Activated T-helper 1 cell treated with anti-CD3 and anti-CD28 coated beads, Interleukin-12 subunit alpha, Interleukin-12 subunit beta, Interleukin-2, Interleukin-4 antibody, amounts not matched to agents 30 ng/mL and 10 ng/mL and 1 ng/mL, durations not matched to agents 14 hours and 24 hours and 36 hours (primary cell): ENCODE measurements at regions not wholly inside any gene's neighbourhood (a gene's known extent, or its start where the extent isn't known, plus 50 kb on each side); places are given as distances from the start of the nearest gene placed in this dataset.
"Not testable (repeated sequence)": the region's sequence is repeated elsewhere in the genome, so short reads cannot be mapped to it uniquely, and the experiment has no call there.

ENCODE experiments used
- DNase-seq: peaks from one replicate; pipeline ENCODE4 v3.0.0; 2021; ENCODE audit warnings: low spot score
- H3K27ac Mint-ChIP-seq: one replicate; pipeline ENCODE4 v1.8.0; 2021; ENCODE audit warnings: mild to moderate bottlenecking, mixed read lengths
- H3K27me3 Mint-ChIP-seq: one replicate; pipeline ENCODE4 v1.8.0; 2022; ENCODE audit warnings: mild to moderate bottlenecking, moderate library complexity, mixed read lengths; ENCODE audit not compliant: insufficient read depth
- H3K36me3 Mint-ChIP-seq: one replicate; pipeline ENCODE4 v1.8.0; 2021; ENCODE audit warnings: low read depth, mixed read lengths
- H3K4me1 Mint-ChIP-seq: one replicate; pipeline ENCODE4 v1.8.0; 2021; ENCODE audit warnings: low read depth, mixed read lengths
- H3K4me3 Mint-ChIP-seq: one replicate; pipeline ENCODE4 v1.8.0; 2021; ENCODE audit warnings: mild to moderate bottlenecking, moderate library complexity, mixed read lengths
- H3K9me3 Mint-ChIP-seq: one replicate; pipeline ENCODE4 v1.8.0; 2021; ENCODE audit warnings: mixed read lengths
- intact Hi-C: fragments of 100-400 bp; cut with micrococcal nuclease; formaldehyde crosslinking; loops from one replicate; pipeline ENCODE4 v1.15.1; 2024

DNA sequence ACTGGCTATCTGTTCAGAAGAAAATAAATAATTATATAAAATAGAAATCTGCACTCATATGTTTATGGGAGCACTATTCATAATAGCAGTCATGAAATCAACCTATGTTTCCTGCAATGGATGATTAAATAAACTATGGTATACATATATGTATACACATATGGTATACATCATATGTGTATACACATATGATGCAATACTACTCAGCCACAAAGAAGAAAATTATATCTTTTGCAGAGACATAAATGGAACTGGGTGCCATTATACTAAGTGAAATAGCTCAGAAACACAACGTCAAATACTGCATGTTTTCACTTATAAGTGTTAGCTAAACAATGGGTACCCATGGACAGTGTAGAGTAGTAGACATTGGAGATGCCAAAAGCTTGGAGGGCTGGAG lies 381.2 kb upstream of the LRFN5 start:
- intact Hi-C loops = no loop called here
- DNase-seq = no peak
- Mint-ChIP-seq H3K9me3 (peaks cover 6% of the 10 kb centered on the region), H3K36me3 (no peaks in the 10 kb centered on the region), H3K27ac (no peak overlapping the region), H3K27me3 (no peaks in the 10 kb centered on the region), H3K4me3 (no peak overlapping the region), H3K4me1 (no peaks in the 10 kb centered on the region)

DNA sequence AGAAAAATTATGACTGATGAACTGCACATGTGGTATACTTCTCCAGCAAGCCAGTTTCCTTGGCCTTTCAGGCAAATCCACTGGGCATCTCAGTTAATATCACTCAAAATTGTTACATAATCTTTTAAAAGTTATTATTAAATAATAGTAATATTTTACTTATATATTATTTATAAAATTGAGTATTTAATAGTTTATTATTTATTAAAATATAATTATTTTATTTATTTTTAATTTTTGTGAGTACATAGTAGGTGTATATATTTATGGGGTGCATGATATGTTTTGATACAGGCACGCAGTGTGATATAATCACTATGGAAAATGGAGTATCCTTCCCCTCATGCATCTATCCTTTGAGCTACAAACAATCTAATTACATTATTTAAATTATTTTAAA lies 384.1 kb upstream of the LRFN5 start:
- DNase-seq = no peak
- Mint-ChIP-seq H3K36me3 (no peaks in the 10 kb centered on the region), H3K27ac (no peak overlapping the region), H3K4me1 (no peaks in the 10 kb centered on the region), H3K9me3 (peaks cover 12% of the 10 kb centered on the region), H3K4me3 (no peak overlapping the region), H3K27me3 (no peaks in the 10 kb centered on the region)
- intact Hi-C loops = no loop called here

DNA sequence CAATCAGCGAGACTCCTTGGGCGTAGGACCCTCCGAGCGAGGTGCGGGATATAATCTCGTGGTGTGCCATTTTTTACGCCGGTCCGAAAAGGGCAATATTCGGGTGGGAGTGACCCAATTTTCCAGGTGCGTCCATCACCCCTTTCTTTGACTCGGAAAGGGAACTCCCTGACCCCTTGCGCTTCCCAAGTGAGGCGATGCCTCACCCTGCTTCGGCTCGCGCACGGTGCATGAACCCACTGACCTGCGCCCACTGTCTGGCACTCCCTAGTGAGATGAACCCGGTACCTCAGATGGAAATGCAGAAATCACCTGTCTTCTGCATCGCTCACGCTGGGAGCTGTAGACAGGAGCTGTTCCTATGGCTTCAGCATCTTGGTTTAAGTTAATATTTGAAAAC lies 391.7 kb upstream of the LRFN5 start:
- not testable (repeated sequence) for H3K36me3 Mint-ChIP-seq, DNase-seq
- peaks cover 14% of the 10 kb centered on the region for H3K9me3 Mint-ChIP-seq

DNA sequence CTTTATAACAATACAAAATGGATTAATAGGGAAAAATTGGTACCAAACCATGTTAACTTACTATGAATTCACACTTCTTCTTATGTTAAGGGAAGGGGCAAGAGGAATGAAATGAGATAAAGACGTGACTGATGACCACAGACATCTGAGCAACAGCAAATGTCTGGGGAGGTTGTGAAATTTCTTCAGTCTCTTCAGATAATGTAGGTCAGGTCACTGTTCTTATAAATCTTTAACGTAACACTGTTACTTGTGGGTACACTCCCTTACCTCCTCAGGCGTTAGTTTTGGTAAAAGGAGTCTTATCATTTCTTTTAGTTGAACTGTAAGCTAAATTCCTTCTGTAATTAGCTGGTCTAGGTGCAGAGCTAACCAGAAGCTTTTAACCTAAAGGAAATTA lies 405.0 kb upstream of the LRFN5 start:
- DNase-seq = no peak
- H3K4me1 Mint-ChIP-seq = no peaks in the 10 kb centered on the region
- peaks cover 7% of the 10 kb centered on the region for H3K9me3 Mint-ChIP-seq
- no peaks in the 10 kb centered on the region for H3K36me3 Mint-ChIP-seq
- no peaks in the 10 kb centered on the region for H3K27me3 Mint-ChIP-seq
- no peak overlapping the region for H3K27ac Mint-ChIP-seq
- intact Hi-C loops = no loop called here
- no peak overlapping the region for H3K4me3 Mint-ChIP-seq

More for the DNA sequence above, 391.7 kb upstream of the LRFN5 start:
- H3K4me1 Mint-ChIP-seq, H3K27ac Mint-ChIP-seq, intact Hi-C loops, H3K27me3 Mint-ChIP-seq, H3K4me3 Mint-ChIP-seq: not testable (repeated sequence)

DNA sequence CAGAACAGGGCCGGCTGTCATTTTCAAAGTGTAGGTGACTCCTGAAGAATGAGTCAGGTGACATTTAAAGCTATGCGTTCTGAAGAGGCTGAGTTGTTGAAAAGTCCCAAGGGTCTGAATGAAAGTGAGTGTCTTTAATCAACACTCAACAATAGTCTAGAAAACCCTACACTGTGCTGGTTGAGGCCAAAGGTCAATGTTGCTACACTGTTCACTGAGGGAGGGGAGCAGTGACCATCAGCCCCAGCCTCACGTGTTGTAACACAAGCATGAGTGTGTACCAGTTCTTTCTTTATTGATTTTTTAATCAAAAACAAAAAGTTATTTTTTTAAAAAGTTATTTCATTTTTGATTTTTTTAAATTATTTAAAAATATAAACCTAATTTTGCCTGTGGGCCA lies 418.8 kb upstream of the LRFN5 start:
- intact Hi-C loops = no loop called here
- Mint-ChIP-seq H3K27ac (no peak overlapping the region), H3K27me3 (no peaks in the 10 kb centered on the region), H3K4me3 (no peak overlapping the region), H3K9me3 (peaks cover 36% of the 10 kb centered on the region), H3K36me3 (no peaks in the 10 kb centered on the region), H3K4me1 (no peaks in the 10 kb centered on the region)
- DNase-seq = no peak

DNA sequence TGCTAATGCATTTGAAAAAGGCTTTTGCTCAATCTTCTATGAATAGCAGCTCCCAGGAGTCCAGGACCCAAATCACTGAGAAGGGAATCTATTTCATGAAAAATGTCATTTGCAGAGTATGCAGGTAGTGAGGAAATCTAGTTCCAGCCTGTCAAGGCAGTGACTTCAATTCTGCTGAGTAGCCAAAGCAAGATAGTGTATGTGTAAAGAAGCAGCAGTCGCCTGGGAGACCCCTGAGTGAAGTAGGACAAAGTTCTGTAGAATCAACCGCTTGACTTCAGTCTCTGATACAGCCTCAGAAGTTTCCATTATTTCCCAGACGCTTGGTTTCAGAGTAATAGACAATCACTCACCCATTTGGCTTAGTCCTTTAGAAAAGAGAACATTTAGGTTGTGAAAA lies 435.6 kb upstream of the LRFN5 start:
- Mint-ChIP-seq H3K27me3 (no peaks in the 10 kb centered on the region), H3K4me1 (no peaks in the 10 kb centered on the region), H3K27ac (no peak overlapping the region), H3K9me3 (peaks cover 19% of the 10 kb centered on the region), H3K4me3 (no peak overlapping the region), H3K36me3 (no peaks in the 10 kb centered on the region)
- intact Hi-C loops = no loop called here
- no peak for DNase-seq

DNA sequence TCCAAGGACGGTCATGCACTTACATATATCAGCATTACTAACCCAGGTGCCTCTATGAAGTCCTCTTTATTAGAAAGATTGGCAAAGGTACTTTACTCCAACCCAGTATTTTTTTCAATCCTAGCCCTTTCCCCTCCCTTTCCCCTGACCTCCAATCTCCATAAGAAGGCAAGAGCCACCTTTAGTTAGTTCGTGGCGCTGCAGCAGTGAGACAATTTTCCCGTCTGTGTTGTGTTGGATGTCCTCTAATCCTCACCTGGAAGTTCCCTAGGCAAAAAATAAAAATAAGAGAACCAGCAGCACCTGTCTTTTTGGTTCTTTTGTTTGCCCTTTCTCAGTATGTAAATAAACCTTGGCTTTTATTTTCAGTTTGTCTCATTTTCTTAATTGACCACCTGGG lies 439.6 kb upstream of the LRFN5 start:
- Mint-ChIP-seq H3K36me3 (no peaks in the 10 kb centered on the region), H3K27ac (no peak overlapping the region), H3K9me3 (peaks cover 10% of the 10 kb centered on the region), H3K4me1 (no peaks in the 10 kb centered on the region), H3K4me3 (no peak overlapping the region), H3K27me3 (no peaks in the 10 kb centered on the region)
- no peak for DNase-seq
- intact Hi-C loops = no loop called here

DNA sequence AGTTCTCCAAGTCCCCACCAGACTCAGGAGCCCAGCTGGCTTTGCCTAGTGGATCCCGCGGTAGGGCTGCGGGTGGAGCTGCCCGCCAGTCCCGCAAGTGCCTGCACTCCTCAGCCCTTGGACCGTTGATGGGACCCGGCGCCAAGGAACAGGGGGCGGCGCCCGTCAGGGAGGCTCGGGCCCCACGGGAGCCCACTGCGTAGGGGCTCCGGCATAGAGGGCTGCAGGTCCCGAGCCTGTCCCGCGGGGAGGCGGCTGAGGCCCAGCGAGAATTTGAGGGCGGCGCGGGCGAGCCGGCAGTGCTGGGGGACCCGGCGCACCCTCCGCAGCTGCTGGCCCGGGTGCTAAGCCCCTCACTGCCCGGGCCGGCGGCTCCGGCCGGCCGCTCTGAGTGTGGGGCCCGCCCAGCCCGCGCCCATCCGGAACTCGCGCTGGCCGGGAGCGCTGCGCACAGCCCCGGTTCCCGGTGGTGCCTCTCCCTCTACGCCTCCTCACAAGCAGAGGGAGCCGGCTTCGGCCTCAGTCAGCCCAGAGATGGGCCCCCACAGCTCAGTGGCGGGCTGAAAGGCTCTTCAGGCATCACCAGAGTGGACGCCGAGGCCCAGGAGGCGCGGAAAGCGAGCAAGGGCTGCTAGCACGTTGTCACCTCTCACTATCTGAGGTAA lies 452.4 kb upstream of the LRFN5 start:
- Mint-ChIP-seq H3K36me3 (no peaks in the 10 kb centered on the region), H3K4me1 (no peaks in the 10 kb centered on the region), H3K4me3 (no peak overlapping the region), H3K27me3 (no peaks in the 10 kb centered on the region), H3K9me3 (peaks cover 7% of the 10 kb centered on the region), H3K27ac (no peak overlapping the region)
- no peak for DNase-seq
- intact Hi-C loops = no loop called here

DNA sequence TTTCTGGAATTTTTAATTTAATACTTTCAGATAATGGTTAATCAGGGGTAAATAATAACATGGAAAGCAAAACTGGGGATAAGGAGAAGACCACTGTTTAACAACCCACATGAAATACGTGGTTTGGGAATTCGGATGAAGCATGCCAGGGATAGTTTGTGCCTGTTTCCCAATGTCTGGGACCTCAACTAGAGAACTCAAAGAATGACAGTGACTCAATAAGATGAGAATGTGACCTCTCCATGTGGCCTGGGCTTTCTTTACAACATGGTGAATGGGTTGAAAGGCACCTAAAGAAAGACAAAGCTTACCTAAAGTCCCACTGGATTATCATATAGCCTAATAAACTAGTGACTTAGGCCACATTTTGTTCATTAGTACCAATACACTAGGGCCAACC lies 460.3 kb upstream of the LRFN5 start:
- Mint-ChIP-seq H3K4me1 (no peaks in the 10 kb centered on the region), H3K4me3 (no peak overlapping the region), H3K36me3 (no peaks in the 10 kb centered on the region), H3K27me3 (no peaks in the 10 kb centered on the region), H3K9me3 (no peaks in the 10 kb centered on the region), H3K27ac (no peak overlapping the region)
- DNase-seq = no peak
- intact Hi-C loops = no loop called here

DNA sequence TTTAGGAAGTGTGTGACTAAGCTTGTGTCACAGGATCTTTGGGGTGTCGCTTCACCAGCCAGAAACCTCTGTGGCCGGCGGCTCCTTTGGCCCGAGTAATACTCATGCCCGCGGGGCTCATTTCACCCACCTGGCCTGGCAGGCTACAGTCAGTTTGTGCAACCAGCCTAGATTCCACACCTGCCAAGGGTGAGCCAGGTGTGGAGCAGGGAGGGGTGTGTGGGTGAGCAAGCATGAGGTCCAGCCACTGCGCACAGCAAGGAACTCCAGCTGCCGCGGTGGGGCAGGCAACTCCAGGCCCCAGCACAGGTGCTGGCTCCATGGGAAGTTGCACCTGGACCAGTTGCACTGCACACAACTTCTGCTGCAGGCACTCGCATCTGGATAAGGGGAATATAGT lies 462.3 kb upstream of the LRFN5 start:
- Mint-ChIP-seq H3K4me1 (no peaks in the 10 kb centered on the region), H3K27me3 (no peaks in the 10 kb centered on the region), H3K9me3 (no peaks in the 10 kb centered on the region), H3K36me3 (no peaks in the 10 kb centered on the region), H3K27ac (no peak overlapping the region), H3K4me3 (no peak overlapping the region)
- intact Hi-C loops = no loop called here
- DNase-seq = no peak

DNA sequence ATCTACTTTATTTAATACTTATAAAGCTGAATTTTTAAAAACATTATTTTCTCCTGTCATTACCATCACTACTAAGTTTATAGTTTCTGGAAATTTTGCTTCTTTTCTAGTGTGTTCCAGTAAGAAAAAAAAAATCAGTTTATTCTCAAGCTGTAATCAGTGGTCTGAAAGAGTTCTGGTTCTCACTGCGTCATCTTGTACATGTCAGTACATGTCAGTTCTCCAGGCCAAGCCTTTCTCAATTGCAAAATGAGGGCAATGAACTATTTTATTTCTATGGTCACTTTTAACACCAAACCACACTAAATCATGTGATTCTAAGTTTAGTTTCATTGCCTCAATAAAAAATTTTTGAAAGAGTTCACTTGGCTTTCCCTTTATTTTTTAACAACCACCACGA lies 468.9 kb upstream of the LRFN5 start:
- no peak for DNase-seq
- no peaks in the 10 kb centered on the region for H3K27me3 Mint-ChIP-seq
- no peaks in the 10 kb centered on the region for H3K36me3 Mint-ChIP-seq
- no peak overlapping the region for H3K4me3 Mint-ChIP-seq
- no peak overlapping the region for H3K27ac Mint-ChIP-seq
- no peaks in the 10 kb centered on the region for H3K4me1 Mint-ChIP-seq
- intact Hi-C loops = no loop called here
- peaks cover 19% of the 10 kb centered on the region for H3K9me3 Mint-ChIP-seq

DNA sequence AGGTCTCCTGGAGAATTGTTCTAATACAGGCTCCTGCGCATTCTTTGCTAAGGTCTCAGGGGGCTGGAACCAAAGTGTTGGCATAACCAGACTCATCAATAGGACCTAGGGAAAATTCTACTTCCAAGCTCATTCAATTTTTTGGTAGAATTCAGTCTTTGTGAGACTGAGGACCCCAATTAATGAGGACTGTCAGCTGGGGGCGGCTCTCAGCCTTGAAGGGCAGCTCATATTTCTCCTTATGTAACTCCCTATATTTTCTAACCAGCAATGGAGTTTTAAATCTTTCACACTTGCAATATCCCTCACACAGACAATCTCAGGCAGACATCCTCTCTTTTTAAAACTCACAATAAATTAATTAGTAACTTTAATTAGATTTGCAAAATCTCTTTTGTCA lies 476.4 kb upstream of the LRFN5 start:
- Mint-ChIP-seq H3K27ac (no peak overlapping the region), H3K36me3 (no peaks in the 10 kb centered on the region), H3K9me3 (peaks cover 11% of the 10 kb centered on the region), H3K4me3 (no peak overlapping the region), H3K27me3 (no peaks in the 10 kb centered on the region), H3K4me1 (no peaks in the 10 kb centered on the region)
- intact Hi-C loops = no loop called here
- DNase-seq = no peak

DNA sequence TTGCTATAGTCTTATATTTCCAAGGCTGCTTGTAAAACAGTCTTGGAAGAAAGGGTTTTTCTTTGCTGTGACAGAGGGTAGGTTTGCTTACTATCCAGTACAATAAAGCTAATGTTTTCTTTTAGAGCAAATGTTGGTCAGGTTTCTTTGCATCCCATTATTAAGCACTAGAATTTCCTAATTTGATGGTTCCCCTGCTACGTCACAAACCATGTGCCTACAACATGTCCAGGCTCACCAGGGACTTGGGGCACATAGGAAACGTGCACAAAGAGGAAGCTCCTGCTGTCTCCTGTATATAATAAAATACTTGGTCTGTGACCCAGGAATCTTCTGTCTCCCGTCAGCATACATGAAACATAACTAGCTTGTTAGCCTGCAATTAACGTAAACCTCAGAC lies 486.3 kb upstream of the LRFN5 start:
- intact Hi-C loops = no loop called here
- H3K27ac Mint-ChIP-seq = no peak overlapping the region
- no peaks in the 10 kb centered on the region for H3K36me3 Mint-ChIP-seq
- no peak overlapping the region for H3K4me3 Mint-ChIP-seq
- H3K4me1 Mint-ChIP-seq = no peaks in the 10 kb centered on the region
- no peaks in the 10 kb centered on the region for H3K27me3 Mint-ChIP-seq
- no peak for DNase-seq
- no peaks in the 10 kb centered on the region for H3K9me3 Mint-ChIP-seq

DNA sequence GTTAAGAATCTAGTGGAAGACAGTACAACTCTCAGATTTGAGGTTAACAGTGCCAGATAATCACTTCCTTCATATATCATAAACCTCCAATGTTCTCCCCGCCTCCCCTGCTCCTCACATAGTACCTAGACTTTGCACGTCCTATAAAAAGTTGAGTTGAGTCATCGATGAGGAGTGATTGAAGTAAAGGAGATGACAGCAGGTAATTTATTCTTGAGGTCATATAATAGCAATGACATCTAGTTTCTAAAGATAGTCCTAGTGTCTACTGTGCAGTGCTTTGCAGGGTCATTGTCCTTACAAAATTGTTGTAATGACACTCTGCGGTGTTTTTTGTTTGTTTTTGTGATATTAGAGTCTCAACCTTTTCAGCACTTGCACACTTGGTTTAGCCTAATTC lies 510.5 kb upstream of the LRFN5 start:
- Mint-ChIP-seq H3K27ac (no peak overlapping the region), H3K27me3 (no peaks in the 10 kb centered on the region), H3K36me3 (no peaks in the 10 kb centered on the region), H3K9me3 (peaks cover under 1% of the 10 kb centered on the region), H3K4me1 (no peaks in the 10 kb centered on the region), H3K4me3 (no peak overlapping the region)
- no peak for DNase-seq
- intact Hi-C loops = no loop called here
